MG63 (cell line): ENCODE measurements at regions not wholly inside any gene's neighbourhood (a gene's known extent, or its start where the extent isn't known, plus 50 kb on each side); places are given as distances from the start of the nearest gene placed in this dataset.
A peak's percentile ranks its signal among the peaks of the same experiment; 100 is the strongest.

ENCODE experiments used
- DNase-seq: peaks from one replicate; pipeline ENCODE4 v3.0.0-alpha.2; 2020
- H3K27me3 ChIP-seq: fragments of 250-450 bp; sonication (Bioruptor Pico); 2 replicates; pipeline ENCODE4 v1.5.1; 2020; ENCODE audit warnings: mild to moderate bottlenecking, moderate library complexity
- H3K36me3 ChIP-seq: fragments of 250-450 bp; sonication (Bioruptor Pico); 2 replicates; pipeline ENCODE4 v1.5.1; 2020; ENCODE audit warnings: mild to moderate bottlenecking, moderate library complexity
- H3K4me3 ChIP-seq: fragments of 250-450 bp; sonication (Bioruptor Pico); 2 replicates; pipeline ENCODE4 v1.5.1; 2020; ENCODE audit warnings: mild to moderate bottlenecking, moderate library complexity
- H3K9me3 ChIP-seq: fragments of 250-450 bp; sonication (Bioruptor Pico); 2 replicates; pipeline ENCODE4 v1.5.1; 2020; ENCODE audit warnings: mild to moderate bottlenecking, moderate library complexity

DNA sequence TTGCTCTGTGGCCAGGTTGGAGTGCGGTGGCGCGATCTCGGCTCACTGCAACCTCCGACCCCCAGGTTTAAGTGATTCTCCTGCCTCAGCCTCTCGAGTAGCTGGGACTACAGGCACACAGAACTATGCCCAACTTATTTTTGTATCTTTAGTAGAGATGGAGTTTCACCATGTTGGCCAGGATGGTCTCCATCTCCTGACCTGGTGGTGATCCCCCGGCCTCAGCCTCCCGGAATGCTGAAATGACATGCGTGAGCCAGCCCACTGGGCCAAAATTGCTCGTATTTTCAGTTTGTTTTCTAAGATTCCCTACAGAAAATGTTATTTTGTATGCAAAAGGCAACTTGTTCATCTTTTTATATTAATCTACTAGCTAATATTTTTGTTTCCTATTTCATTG is 782.6 kb downstream of the TLE1 start:
- H3K4me3 ChIP-seq: no peak overlapping the region
- no peaks in the 10 kb centered on the region for H3K27me3 ChIP-seq
- H3K36me3 ChIP-seq: no peaks in the 10 kb centered on the region
- DNase-seq: no peak
- no peaks in the 10 kb centered on the region for H3K9me3 ChIP-seq

DNA sequence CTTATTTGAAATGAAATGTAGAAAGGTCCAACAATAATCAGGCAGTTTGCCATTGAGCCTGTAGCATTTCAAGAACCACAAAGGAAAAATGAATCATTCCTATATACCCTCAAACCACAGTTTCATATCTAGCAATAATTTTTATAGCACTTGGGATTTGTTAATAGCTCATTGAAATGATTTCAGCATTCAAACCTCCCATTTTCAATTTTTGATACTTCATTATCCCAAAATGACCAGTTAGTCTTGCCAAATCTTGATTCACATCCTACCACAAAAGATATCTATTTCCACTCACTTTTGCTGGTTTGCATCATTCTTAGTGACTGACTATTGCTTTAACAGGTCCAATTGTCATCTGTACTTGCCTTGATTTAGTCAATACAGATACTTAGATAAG is 790.1 kb downstream of the TLE1 start:
- H3K9me3 ChIP-seq: peaks cover 4% of the 10 kb centered on the region; the same call in 1 of the 2 replicates
- no peaks in the 10 kb centered on the region for H3K27me3 ChIP-seq
- no peak for DNase-seq
- H3K4me3 ChIP-seq: no peak overlapping the region
- H3K36me3 ChIP-seq: no peaks in the 10 kb centered on the region

DNA sequence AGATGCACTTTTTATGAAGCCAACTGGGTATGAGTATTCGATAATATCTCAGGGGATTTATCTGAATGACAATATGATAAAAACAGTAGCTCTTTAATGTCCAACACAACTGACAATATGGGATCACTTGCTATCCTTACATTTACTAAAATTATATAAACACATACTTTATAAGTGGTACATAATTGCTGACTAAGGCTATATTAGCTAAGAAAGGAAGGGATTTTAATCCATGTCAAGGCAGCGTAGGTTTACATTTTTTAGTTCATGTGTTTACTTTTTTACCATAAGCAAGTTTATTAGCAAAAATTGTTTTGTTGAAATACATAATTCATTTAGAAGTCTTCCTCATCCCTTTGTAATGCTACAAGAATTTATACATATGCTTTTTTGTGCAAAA is 796.2 kb downstream of the TLE1 start:
- no peak for DNase-seq
- Histone ChIP-seq H3K4me3 (no peak overlapping the region), H3K27me3 (no peaks in the 10 kb centered on the region), H3K36me3 (no peaks in the 10 kb centered on the region), H3K9me3 (peaks cover 4% of the 10 kb centered on the region; the same call in 1 of the 2 replicates)

DNA sequence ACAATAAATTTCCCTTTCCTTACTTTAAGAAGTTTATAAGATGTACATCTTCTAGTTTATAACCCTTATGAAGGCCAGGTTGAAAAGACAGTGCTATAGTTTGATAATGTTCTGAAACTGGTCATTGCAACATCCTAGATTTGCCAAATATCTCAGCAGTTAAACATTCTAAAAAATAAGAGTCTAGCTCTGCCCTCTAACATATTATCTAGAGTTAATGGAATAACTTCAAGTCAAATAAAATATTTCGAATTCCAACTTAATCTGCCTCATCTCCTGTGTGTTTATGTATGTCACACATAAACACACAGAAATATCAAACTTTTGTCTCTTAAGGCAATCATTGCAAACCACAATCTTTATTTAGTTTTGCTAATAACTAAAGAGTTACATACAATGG is 796.6 kb downstream of the TLE1 start:
- DNase-seq: no peak
- H3K4me3 ChIP-seq: no peak overlapping the region
- H3K27me3 ChIP-seq: no peaks in the 10 kb centered on the region
- peaks cover 4% of the 10 kb centered on the region; the same call in 1 of the 2 replicates for H3K9me3 ChIP-seq
- H3K36me3 ChIP-seq: no peaks in the 10 kb centered on the region

DNA sequence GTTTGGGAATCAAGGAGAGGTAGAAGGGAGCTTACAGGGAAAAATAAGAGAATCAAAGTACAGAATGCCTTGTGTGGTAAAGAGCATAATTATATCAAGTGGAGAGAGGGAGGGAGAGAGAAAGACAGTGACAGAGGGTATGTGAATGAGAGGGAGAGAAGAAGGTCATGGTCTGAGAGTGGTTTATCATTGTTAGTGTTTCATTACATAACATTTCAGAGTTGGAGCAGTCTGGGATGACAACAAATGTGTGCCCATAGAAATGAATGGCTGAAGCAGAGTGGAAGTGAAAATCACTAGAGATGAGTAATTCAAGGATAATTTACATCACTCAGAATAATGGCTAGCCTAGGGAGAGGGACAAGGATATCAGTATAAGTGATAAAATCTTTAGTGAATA is 799.2 kb downstream of the TLE1 start:
- Histone ChIP-seq H3K27me3 (no peaks in the 10 kb centered on the region), H3K9me3 (peaks cover 4% of the 10 kb centered on the region; the same call in 1 of the 2 replicates), H3K4me3 (no peak overlapping the region), H3K36me3 (no peaks in the 10 kb centered on the region)
- DNase-seq: no peak

DNA sequence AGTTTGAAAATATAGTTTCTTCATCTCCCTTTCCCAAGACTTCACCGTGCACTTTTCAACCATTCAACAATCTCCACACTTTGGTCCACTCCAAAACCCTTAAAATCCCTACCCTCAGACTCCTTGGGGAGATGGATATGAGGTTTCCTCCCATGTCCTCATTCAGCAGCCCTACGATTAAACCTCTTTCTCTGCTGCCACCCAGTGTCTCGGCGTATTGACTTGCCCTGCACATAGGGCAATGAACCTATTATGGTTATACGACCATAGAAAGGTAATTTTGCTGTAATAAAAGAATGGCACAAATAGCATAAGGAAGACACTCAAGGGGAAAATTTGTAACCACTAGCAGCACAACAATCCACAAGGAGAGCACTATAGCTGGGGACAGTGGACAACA is 803.5 kb downstream of the TLE1 start:
- H3K27me3 ChIP-seq: no peaks in the 10 kb centered on the region
- peak; percentile 1 for DNase-seq
- H3K9me3 ChIP-seq: no peaks in the 10 kb centered on the region
- H3K36me3 ChIP-seq: no peaks in the 10 kb centered on the region
- H3K4me3 ChIP-seq: no peak overlapping the region

DNA sequence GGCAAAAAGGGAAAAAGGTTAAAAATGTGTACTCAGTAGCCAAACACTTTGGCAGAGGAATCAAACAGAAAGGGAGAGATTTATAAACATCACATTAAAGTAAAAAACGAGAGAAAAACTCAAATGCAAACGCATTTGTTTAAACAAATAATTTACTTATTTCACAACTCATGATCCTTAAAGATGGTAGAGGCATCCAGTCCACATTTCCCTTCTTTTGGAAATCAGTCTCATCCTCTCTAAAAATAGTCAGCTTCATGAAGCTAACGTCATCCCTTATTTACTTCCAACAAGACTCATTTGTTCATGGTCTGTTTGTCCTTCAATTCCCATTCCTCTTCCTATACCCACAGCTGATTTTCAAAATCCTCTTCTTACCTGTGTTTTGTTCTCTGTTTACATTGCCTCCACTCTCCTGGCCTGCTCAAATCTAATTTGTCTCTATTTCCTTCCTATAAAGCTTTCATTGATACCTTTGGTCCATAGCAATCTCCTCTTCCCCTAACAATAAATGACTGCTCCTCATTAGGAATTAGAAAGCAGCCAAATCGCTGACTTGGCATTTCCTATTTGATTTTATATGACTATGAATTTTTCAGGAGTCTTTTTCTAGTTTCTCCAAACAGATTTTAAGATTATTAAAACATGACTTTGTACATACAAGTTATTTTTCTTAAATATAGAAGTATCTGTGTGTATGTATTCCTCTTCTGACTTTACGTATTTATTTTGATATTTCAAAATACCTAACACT is 805.3 kb downstream of the TLE1 start:
- Histone ChIP-seq H3K9me3 (no peaks in the 10 kb centered on the region), H3K27me3 (no peaks in the 10 kb centered on the region), H3K36me3 (no peaks in the 10 kb centered on the region), H3K4me3 (no peak overlapping the region)
- DNase-seq: no peak

DNA sequence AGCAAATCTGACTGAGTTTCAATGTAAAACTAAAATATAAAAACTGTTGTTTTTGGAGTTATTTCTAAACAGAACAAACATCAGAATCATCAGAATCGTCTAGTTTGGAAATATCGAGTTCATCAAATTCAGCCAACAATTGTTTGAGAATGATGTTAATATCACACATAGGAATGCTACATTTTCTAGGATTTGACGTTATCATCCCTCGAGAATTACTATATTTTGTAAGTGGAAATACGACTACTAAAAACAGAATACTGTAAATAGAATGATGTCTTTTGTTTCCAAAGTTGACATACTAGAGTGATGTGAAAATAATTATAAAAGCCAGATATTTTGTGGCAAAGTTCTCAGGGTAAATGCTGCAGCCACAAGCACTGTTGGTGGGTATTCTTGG is 805.9 kb downstream of the TLE1 start:
- Histone ChIP-seq H3K9me3 (no peaks in the 10 kb centered on the region), H3K27me3 (no peaks in the 10 kb centered on the region), H3K4me3 (no peak overlapping the region), H3K36me3 (no peaks in the 10 kb centered on the region)
- no peak for DNase-seq

DNA sequence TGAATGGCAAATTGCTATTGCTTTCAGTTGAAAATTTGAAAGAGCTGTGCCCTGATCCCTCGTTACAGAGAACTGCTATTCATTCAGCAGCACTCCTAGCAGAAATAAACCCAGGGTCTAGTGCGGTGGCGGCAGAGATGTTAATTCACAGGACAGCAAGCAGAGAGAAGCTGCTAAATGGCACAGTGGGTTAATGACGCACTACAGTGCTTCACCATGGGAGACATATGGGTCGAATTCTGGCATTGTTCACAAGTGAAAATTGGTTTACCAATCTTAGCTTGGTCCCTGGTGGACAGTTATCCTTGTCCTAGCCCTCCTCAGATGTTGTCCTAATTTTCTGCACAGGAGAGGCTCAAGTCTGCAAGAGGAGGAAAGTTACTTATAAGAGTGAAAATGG is 807.4 kb downstream of the TLE1 start:
- H3K27me3 ChIP-seq: no peaks in the 10 kb centered on the region
- H3K36me3 ChIP-seq: no peaks in the 10 kb centered on the region
- H3K4me3 ChIP-seq: no peak overlapping the region

DNA sequence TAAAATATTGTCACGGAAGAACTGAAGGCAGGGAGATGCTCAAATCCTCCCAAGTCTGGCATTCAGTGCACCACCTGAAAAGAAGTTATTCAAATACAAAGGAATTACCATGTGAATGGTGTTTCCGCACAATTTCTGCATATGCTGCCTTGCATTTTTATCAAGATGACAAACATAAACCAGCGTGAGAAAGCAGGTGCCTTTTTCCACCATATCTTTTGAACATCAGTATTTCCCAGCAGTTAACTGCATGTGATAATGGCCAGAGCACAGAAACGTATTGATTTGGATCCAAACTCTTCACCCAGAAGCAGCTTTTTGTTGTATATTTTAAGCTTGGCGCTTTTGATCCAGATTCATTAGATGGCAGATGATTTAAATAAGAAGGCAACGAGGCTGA is 808.0 kb downstream of the TLE1 start:
- no peaks in the 10 kb centered on the region for H3K9me3 ChIP-seq
- H3K36me3 ChIP-seq: no peaks in the 10 kb centered on the region
- no peak overlapping the region for H3K4me3 ChIP-seq
- H3K27me3 ChIP-seq: no peaks in the 10 kb centered on the region
- no peak for DNase-seq

More for the DNA sequence above, 807.4 kb downstream of the TLE1 start:
- no peak for DNase-seq
- no peaks in the 10 kb centered on the region for H3K9me3 ChIP-seq

DNA sequence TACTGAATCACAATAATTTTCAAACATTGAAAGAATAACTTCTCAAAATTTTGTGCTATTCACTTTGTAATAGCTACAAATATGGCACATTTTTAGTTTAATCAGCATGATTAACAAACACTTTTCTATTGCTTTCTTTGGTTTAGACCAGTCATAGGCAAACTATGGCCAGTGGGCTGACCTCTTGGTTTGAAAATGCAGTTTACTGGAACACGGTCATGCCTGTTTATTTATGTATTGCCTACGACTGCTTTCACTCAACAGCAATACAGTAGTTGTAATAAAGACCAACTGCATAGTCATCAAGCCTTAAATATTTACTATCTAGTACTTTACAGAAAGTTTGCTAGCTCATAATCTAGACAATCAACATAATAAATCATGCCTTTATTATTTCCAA is 810.8 kb downstream of the TLE1 start:
- Histone ChIP-seq H3K4me3 (no peak overlapping the region), H3K27me3 (no peaks in the 10 kb centered on the region), H3K9me3 (no peaks in the 10 kb centered on the region), H3K36me3 (no peaks in the 10 kb centered on the region)
- DNase-seq: peak; percentile 55

DNA sequence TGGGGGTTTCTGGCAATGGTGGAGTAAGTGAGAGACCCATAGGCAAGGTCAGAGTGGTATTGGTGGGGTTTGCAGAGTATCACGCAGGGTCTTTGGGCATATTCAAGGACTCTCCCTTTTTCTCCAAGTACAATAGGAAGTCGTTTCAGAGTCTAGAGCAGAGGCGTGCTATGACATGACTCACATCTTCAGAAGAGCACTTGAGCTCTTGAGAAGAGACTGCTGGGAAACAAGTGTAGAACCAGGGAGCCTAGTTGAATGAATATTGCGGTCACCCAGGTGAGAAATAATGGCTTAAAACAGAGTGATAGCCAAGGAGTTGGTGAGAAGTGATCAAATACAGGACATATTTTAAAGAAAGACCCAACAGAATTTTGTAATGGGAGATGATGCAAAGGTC is 813.4 kb downstream of the TLE1 start:
- no peak overlapping the region for H3K4me3 ChIP-seq
- DNase-seq: no peak
- H3K36me3 ChIP-seq: no peaks in the 10 kb centered on the region
- no peaks in the 10 kb centered on the region for H3K27me3 ChIP-seq
- H3K9me3 ChIP-seq: no peaks in the 10 kb centered on the region

DNA sequence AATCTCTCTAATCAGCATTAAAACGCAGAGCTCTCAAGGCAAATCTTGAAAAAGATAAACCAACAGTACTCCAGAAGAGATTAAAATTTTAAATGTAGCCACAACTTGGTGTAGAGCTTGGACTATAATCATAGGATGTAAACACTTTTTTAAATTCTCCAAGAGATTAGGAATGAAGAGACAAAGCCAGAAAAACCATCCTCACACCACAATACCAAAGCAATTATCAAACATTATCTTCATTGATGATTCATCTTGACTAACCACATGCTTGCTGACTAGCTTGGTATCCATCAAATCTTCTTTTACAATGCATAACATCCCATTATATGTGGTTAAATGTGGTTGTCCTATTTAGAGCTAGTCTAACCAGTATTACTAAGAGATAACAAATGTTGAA is 815.1 kb downstream of the TLE1 start:
- no peaks in the 10 kb centered on the region for H3K36me3 ChIP-seq
- H3K4me3 ChIP-seq: no peak overlapping the region
- no peak for DNase-seq
- no peaks in the 10 kb centered on the region for H3K27me3 ChIP-seq
- no peaks in the 10 kb centered on the region for H3K9me3 ChIP-seq

DNA sequence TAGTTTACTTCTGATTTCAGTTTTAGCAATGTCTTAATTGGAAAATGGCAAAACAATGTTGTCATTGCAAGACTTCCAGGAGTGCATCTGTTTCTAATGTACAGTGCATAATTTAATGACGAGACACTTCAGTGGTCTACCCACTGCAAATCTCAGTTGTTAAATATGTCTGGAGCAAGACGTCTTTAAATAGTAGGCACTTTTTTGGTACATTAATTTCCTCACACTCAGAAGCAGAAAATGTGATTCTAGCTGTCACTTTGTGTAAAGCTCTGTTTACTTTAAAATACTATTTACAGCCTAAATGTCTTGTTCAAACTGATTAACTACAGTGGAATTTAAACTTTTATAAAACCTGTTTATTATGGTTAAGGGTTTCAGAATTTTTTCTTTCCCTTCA is 815.5 kb downstream of the TLE1 start:
- Histone ChIP-seq H3K27me3 (no peaks in the 10 kb centered on the region), H3K36me3 (no peaks in the 10 kb centered on the region), H3K4me3 (no peak overlapping the region), H3K9me3 (no peaks in the 10 kb centered on the region)
- no peak for DNase-seq

DNA sequence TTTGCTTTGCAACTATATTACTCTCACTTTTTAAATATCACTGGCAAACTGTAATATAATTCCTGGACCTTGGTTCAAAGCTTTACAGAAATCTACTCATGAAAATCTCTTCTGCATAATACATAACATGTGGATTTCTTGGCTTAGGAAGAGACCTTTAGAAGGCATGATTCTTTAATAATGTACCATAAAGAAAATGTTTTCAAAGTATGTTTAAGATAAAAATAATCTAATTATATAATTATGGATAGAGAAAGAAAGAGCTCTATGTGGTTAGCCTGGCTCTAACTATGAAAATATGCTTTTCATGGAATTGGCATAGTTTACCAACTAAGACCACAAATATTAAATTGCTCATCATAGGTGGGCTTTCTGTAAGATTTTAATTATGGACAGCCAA is 817.8 kb downstream of the TLE1 start:
- Histone ChIP-seq H3K9me3 (peaks cover 3% of the 10 kb centered on the region), H3K36me3 (no peaks in the 10 kb centered on the region), H3K4me3 (no peak overlapping the region), H3K27me3 (no peaks in the 10 kb centered on the region)
- no peak for DNase-seq

DNA sequence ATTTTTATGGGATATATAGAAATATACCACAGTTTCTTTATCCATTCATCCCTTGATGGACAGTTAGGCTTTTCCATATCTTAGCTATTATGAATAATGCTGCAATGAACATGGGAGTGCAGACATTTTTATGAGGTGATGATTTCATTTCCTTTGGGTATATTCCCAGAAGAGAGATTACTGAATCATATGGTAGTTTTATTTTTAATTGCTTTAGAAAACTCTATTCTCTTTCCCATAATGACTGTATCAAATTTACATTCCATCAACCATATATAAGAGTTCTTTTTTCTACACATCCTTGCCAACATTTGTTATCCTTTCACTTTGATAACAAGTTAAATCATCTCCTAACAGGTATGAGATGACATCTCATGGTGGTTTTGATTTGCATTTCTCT is 821.6 kb downstream of the TLE1 start:
- no peaks in the 10 kb centered on the region for H3K36me3 ChIP-seq
- H3K9me3 ChIP-seq: peaks cover 3% of the 10 kb centered on the region
- no peak for DNase-seq
- no peak overlapping the region for H3K4me3 ChIP-seq
- H3K27me3 ChIP-seq: no peaks in the 10 kb centered on the region

DNA sequence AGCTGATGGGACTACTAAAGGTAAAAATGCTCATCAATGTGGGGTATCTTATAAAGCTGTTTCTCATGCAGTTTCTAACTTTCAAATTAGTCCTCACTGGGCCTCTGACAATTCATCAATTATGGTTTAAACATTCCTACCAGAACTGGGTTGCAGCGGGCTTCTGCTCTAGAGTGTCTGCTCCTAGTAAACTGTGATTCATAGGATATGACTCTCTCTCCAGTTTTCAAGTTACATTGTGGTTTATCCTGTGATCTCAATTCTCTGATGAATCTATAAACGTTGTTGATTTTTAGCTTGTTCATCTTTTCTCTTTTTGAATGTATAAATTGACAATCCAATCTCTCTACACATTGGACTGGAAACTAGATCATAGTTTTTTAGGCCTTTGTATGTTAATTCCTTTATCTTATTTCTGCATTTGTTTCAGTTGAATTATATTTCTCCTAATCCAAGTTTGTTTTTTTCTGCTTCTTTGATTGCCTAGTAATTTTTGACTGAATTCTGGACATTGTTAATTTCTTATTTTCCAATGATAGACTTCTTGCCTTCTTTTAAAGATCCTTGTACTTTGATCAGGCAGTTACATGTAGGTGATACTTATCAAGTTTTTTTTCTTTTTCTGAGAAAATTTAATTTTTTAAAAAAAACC is 822.6 kb downstream of the TLE1 start:
- no peaks in the 10 kb centered on the region for H3K36me3 ChIP-seq
- no peaks in the 10 kb centered on the region for H3K27me3 ChIP-seq
- no peak overlapping the region for H3K4me3 ChIP-seq
- DNase-seq: no peak
- H3K9me3 ChIP-seq: peaks cover 3% of the 10 kb centered on the region

DNA sequence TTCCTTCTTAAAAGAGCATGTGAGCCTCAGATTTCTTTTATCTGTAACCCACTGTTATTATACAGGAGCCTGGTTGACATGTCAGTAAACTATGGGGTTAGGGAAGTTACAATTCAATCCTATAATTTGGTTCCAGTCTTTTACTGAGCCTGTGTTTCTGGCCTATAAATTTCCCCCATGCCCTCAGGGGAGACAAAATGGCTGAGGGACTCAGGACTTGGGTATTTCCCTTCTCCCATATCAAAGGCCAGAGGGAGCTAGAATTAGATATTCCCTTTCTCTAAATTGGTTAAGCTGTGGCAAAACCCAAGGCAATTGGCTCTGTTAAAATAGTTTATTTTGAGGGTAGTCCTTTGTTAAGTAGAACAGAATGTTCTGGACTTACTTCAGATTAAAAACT is 823.2 kb downstream of the TLE1 start:
- Histone ChIP-seq H3K27me3 (no peaks in the 10 kb centered on the region), H3K4me3 (no peak overlapping the region), H3K36me3 (no peaks in the 10 kb centered on the region), H3K9me3 (peaks cover 3% of the 10 kb centered on the region)
- no peak for DNase-seq
